ENCODE measurements at regions not wholly inside any gene's neighbourhood (a gene's known extent, or its start where the extent isn't known, plus 50 kb on each side); places are given as distances from the start of the nearest gene placed in this dataset.

- DNase-seq (ENCODE audit: missing footprints): no peak
- no peak for ATAC-seq
- intact Hi-C loops (cut with DNase I): no loop called here
Observed at GRCh38 chr10:10359263-10359662, 658.4 kb upstream of the CELF2 start.

DNA sequence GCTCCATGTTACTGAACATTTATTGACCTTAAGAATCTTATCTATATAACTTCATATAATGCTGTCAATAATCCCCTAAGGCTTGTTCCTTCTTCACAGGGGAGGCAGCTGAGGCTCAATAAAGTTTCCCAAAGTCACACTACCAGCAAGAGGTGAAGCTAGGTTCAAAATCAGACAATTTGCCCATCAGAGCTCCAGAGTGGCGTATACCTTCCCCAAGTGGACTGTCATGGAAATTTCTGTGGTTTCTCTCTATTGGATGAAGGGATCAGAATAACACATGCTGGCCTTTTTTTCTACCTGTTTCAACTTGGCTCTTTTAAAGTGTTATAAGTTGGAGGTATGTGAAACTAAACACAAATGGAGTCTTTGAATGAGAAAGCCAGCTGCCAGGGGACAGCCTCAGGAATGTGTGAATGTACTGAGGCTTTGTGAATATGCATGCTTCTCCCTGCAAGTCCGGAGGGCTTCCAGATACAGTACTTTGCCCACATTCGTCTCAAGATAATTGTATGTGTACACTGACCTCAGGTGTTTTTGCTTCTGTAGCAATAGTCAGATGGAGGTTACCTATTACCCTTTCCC, 656.3 kb upstream of the CELF2 start:
- no peak for ATAC-seq
- intact Hi-C loops (cut with DNase I): no loop called here

DNA sequence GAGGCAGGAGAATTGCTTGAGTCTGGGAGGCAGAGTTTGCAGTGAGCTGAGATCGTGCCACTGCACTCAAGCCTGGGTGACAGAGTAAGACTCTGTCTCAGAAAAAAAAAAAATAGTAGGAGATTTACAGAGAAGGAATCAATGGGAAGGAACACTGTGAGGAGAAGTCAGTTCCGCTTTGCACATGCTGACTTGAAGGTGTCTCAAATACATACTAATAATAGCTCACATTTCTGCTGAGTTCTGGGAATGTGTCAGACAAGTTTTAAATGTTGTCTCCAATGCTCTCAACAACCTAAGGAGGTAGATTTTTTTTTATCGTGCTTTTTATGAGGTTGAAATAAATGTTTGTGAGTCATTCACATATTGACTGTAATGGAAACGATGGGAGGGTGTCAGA, 654.9 kb upstream of the CELF2 start:
- DNase-seq (ENCODE audit: missing footprints) (no peak), ATAC-seq (no peak)
- intact Hi-C loops (cut with DNase I): no loop called here

More for the DNA sequence above, 656.3 kb upstream of the CELF2 start:
- no peak for DNase-seq (ENCODE audit: missing footprints)

DNA sequence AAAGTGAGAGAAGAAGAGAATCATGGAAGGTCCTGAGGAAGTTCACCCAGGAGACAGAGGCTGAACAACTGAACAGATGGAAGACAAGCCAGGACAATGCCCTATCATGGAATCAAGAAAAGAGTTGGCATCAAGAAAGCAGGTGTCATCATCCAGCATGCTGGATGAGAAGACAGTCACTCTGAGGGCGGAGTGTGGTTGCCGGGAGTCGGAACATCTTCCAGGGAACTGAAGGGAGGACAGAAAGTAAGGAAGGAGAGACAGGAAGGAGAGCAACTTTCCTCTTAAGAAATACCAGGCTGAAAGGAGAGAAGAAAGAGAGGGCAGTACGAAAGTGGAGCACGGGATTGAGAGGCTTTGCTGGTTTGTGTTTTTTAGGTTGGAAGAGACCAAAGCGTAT, 654.5 kb upstream of the CELF2 start:
- no peak for ATAC-seq
- no peak for DNase-seq (ENCODE audit: missing footprints)
- intact Hi-C loops (cut with DNase I): no loop called here

DNA sequence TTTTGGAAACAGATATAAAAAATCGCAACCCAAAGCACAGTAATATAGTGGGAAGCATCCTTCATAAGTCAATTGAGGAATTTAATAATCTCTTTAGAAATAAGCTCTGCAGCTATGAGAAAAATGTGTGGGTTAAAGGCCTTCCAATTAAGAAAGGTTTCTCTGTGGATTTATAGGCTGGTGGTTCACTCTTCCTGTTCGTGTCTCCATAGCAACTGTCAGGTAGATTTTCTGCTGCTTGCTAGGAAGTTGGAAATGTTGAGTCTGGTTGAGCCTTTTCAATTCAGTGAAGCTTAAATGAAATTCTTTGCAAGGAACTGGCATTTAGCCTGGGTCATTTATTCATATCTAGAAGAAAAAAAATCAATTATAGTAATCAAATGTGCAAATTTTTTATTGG, 652.8 kb upstream of the CELF2 start:
- intact Hi-C loops (cut with DNase I): no loop called here
- DNase-seq (ENCODE audit: missing footprints): no peak
- no peak for ATAC-seq

DNA sequence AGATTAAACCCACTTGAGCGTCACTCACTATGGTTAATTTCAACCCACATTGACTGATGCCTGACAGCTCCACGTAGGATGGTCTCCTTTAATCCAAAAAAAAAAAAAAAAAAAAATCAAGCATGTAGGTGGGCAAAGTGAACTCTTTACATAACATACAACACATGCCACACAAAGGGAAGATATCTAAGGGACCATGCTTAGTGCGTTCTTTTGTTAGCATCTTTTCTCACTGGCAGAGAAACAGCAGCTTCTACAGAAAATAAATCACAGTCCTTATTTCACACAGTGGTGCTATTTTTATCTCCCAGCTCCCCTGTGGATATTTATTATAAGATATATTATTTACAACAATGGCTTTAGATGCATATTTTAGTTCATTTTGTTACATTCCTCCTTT, 652.0 kb upstream of the CELF2 start:
- ATAC-seq (no peak), DNase-seq (ENCODE audit: missing footprints) (no peak)
- intact Hi-C loops (cut with DNase I): no loop called here

GRCh38 chr10:10366836-10367235, 650.8 kb upstream of the CELF2 start:
- intact Hi-C loops (cut with DNase I): no loop called here
- ATAC-seq (no peak), DNase-seq (ENCODE audit: missing footprints) (no peak)

GRCh38 chr10:10367264-10367663, 650.4 kb upstream of the CELF2 start:
- intact Hi-C loops (cut with DNase I): no loop called here
- DNase-seq (ENCODE audit: missing footprints) (no peak), ATAC-seq (no peak)

DNA sequence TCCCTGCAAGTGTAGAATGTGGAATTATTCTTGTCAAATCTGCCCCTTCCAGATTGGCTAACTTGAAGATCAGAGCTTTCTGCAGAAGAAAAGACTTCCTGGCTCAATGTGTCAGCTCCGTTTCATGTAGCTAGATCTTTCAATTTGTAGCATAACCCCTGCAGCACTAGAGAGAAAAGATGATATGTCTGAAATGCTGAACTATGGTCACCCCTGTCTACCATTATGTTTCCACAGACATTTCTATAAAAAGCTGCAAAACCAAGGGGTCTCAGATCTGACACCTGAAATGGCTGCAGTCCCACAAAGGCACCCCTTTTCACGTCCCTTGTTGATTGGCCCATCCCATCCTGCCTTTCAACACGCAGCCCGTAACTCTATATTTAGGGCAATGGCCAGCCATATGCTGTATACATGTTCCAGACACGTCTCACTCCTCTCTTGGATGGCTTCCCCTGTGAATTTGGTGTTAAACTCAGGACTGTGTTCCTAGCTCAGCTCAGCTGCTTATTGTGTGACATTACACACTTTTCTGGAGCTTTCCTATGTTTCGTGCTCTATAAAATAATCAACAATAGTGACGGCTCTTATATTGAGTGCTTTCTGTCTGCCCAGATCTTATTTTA, 648.6 kb upstream of the CELF2 start:
- ATAC-seq (no peak), DNase-seq (ENCODE audit: missing footprints) (no peak)
- intact Hi-C loops (cut with DNase I): no loop called here

DNA sequence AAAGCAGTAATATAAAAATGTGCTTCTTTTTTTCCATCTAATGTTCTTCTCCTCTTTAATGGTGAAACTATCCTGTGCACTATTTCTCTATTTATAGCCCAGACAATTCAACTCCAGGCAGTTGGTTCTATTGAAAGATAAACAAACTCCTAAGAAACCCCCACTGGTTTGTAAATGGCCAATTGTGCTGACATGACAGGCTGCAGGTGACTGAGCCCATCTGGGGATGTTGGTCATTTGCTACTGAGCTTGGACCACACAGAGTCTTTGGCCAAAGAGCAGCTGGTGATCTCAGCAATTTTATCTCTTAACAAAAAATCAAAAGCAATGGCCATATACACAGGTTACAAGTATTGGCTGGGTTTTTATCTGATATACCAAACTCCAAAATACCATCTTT, 631.8 kb upstream of the CELF2 start:
- no peak for DNase-seq (ENCODE audit: missing footprints)
- intact Hi-C loops (cut with DNase I): no loop called here
- no peak for ATAC-seq

DNA sequence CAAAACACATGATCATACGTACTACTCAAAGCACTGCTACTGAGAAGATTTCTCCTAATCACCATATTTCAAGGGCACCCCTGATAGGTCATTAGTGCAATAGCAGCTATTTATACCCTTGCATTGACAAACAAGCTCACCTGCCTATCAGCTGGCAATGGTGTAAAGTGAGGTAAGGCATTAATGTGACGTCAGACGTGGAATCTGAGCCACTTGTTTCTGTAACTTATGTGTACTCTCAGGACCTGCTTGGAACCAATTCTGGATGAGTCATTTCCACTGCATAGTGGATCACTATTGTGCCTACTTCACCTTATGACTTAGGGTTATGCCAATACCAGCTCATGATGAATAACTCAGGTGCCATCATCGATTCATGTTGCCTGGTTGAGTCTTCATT, 628.5 kb upstream of the CELF2 start:
- intact Hi-C loops (cut with DNase I): no loop called here
- no peak for ATAC-seq
- no peak for DNase-seq (ENCODE audit: missing footprints)

GRCh38 chr10:10392511-10392910, 625.2 kb upstream of the CELF2 start:
- ATAC-seq (no peak), DNase-seq (ENCODE audit: missing footprints) (no peak)
- intact Hi-C loops (cut with DNase I): no loop called here

DNA sequence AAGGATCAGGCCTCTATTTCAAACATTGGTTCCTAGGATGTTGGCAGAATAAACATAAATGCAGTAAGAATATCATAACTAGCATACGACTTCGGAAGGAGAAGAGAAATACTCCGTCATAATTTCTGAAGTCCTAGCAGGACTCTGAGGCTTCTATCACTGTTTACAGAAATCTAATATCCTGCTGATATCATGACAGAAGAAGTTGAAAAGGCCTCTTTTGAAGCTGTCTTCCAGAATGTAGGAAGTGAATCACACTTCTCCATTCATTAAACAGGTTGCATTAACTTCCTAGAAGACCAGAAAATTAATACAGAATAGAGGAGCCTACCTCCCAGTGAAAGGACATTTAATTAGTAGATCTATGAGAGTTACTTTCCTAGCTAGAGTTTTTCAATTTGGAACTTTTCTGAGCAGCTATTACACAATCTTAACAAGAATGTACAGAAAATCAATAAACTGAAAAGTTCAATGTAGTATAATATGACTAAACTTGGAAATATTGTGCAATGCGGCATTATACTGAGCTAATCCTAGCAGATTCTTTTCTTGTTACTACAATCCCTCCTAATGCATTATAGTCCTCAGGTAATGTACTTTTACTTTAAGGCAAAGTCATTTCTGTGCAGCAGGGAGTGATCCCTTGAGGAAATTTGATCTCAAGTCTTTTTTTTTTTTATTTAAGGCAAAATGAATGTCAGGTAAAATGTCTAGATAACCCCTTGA, 622.6 kb upstream of the CELF2 start:
- intact Hi-C loops (cut with DNase I): no loop called here
- DNase-seq (ENCODE audit: missing footprints) (no peak), ATAC-seq (no peak)

GRCh38 chr10:10396601-10397000, 621.1 kb upstream of the CELF2 start:
- intact Hi-C loops (cut with DNase I): no loop called here
- DNase-seq (ENCODE audit: missing footprints) (no peak), ATAC-seq (no peak)

GRCh38 chr10:10397906-10398305, 619.8 kb upstream of the CELF2 start:
- DNase-seq (ENCODE audit: missing footprints) (no peak), ATAC-seq (no peak)
- intact Hi-C loops (cut with DNase I): no loop called here

- DNase-seq (ENCODE audit: missing footprints) (no peak), ATAC-seq (no peak)
- intact Hi-C loops (cut with DNase I): no loop called here
Observed at GRCh38 chr10:10403762-10404161, 613.9 kb upstream of the CELF2 start.

DNA sequence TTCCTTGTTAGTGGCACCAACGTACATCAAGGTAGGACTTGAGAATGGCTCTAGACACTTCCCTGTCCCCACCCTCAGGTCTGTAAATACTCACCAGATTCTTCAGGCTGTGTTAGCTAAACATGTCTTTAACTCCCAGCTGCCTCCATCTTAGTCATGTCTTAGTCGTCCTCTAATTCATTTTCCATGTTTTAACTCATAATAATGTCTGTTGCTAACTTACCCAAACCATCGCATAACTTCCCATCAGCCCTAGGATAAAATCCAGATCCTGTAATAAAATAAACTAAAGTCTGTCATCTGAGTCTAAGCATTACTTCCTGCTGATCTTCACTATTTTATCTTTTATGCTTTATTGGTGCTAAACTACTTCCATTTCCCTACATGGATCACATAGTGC, 600.0 kb upstream of the CELF2 start:
- DNase-seq (ENCODE audit: missing footprints): no peak
- no peak for ATAC-seq
- intact Hi-C loops (cut with DNase I): no loop called here

DNA sequence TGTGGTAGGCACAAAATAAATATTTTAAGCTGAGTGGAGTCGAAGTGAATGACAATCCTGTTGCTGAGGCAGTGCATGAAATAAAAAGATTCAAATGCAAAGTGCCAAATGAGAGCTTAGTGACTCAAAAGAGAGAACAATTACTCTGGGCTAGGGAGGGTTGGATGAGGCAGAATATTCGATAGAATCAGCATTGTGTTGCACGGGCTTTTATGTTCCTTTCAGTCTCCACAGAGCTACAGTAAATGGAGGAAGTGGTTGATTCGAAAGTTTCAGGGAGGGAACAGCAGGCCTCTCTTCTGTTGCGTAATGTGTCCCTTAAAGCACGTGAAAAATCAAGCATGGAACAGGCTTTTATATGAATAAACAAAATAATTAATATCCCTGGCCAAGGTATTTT, 599.3 kb upstream of the CELF2 start:
- DNase-seq (ENCODE audit: missing footprints) (no peak), ATAC-seq (no peak)
- intact Hi-C loops (cut with DNase I): no loop called here

DNA sequence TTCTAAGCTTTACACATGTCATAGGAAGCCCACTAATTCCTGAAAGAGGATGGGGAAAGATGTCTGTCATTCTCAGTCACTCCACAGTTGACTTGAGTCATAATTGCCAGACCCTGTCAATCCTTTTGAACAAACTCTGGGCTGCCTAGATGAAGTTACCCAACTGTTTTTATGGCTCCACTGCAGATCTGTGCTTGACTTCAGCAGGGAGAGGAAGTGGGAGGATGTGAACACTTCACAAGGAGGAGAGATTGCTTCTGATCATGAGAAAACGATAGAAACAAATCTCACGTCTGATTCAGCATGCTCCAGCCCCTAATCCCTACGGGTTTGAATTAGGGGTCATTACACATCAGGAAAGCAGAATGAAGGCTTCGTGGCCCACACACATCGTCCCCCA, 596.6 kb upstream of the CELF2 start:
- ATAC-seq: no peak
- intact Hi-C loops (cut with DNase I): no loop called here

GRCh38 chr10:10431422-10432066, 586.1 kb upstream of the CELF2 start:
- intact Hi-C loops (cut with DNase I): no loop called here
- DNase-seq (ENCODE audit: missing footprints): no peak
- no peak for ATAC-seq

More for the DNA sequence above, 596.6 kb upstream of the CELF2 start:
- no peak for DNase-seq (ENCODE audit: missing footprints)

Measured in Right ventricle myocardium inferior (tissue), 1 donor.